T-helper 2 cell treated with Interferon-gamma antibody and Interleukin-4, amounts not matched to agents 5 μg/mL and 100 μg/mL, for 36 hours (primary cell): ENCODE measurements at regions not wholly inside any gene's neighbourhood (a gene's known extent, or its start where the extent isn't known, plus 50 kb on each side); places are given as distances from the start of the nearest gene placed in this dataset.

Source experiments
- DNase-seq: peaks from one replicate; pipeline ENCODE4 v3.0.0; 2021; ENCODE audit warnings: low spot score
- H3K27ac Mint-ChIP-seq: one replicate; pipeline ENCODE4 v1.8.0; 2021; ENCODE audit warnings: mild to moderate bottlenecking, mixed read lengths
- H3K27me3 Mint-ChIP-seq: one replicate; pipeline ENCODE4 v1.8.0; 2021; ENCODE audit warnings: low read depth, mixed read lengths
- H3K36me3 Mint-ChIP-seq: one replicate; pipeline ENCODE4 v1.8.0; 2021; ENCODE audit warnings: low read depth, mixed read lengths
- H3K4me1 Mint-ChIP-seq: one replicate; pipeline ENCODE4 v1.8.0; 2021; ENCODE audit warnings: low read depth, mixed read lengths
- H3K4me3 Mint-ChIP-seq: one replicate; pipeline ENCODE4 v1.8.0; 2022; ENCODE audit warnings: mild to moderate bottlenecking, moderate library complexity, mixed read lengths
- H3K9me3 Mint-ChIP-seq: one replicate; pipeline ENCODE4 v1.8.0; 2021; ENCODE audit warnings: mixed read lengths

GRCh38 chr2:2771721-2772411 is 440.8 kb upstream of the MYT1L start:
- no peaks in the 10 kb centered on the region for H3K27me3 Mint-ChIP-seq
- H3K9me3 Mint-ChIP-seq: no peaks in the 10 kb centered on the region
- H3K4me3 Mint-ChIP-seq: no peak overlapping the region
- no peaks in the 10 kb centered on the region for H3K4me1 Mint-ChIP-seq
- H3K27ac Mint-ChIP-seq: no peak overlapping the region
- no peak for DNase-seq
- no peaks in the 10 kb centered on the region for H3K36me3 Mint-ChIP-seq

DNA sequence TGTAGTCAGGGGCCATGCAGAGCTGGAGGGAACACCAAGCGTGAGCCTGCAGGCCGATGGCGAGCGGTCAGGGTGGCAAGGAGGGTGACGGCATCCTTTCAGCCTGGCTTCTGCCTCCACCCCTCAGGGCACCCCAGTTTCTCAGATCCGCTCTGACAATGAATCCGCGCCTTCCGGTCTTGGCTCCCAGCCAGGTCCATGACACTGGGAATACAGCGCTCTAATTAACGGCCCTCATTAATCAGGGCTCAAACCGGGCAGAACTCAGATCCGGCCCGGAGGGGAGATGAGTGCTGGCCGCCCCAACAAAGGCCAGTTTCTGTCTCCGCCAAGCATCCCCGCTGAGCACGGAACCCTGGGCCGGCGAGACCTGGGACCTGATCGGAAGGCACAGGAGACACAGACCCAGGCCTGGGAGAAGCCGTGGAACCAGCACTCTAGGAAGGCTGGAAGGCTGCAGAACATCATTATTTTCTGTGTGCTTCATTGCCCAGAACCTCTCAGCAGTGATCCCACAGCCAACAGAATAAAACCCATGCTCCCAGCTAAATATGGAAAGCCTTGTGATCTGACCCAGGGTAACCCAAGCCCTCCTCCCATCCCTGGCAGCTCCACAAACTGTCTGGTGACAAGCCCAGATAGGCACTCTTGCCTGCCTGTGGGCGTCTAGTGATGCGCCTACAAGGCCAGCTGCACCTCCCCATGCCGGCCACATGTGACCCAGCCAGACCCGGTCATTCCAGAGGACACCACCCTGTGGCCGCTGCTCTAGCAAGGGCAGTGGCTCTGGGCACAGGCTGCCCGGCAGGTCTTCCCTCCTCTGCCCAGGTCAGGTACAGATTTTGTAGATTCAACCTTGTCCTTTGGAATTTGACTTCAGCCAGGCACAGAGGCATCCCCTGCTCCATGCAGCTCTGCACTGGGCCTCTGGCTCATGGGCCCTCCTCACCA is 438.7 kb upstream of the MYT1L start:
- Mint-ChIP-seq H3K27me3 (no peaks in the 10 kb centered on the region), H3K4me3 (no peak overlapping the region), H3K4me1 (no peaks in the 10 kb centered on the region), H3K36me3 (no peaks in the 10 kb centered on the region), H3K9me3 (no peaks in the 10 kb centered on the region), H3K27ac (no peak overlapping the region)
- no peak for DNase-seq

DNA sequence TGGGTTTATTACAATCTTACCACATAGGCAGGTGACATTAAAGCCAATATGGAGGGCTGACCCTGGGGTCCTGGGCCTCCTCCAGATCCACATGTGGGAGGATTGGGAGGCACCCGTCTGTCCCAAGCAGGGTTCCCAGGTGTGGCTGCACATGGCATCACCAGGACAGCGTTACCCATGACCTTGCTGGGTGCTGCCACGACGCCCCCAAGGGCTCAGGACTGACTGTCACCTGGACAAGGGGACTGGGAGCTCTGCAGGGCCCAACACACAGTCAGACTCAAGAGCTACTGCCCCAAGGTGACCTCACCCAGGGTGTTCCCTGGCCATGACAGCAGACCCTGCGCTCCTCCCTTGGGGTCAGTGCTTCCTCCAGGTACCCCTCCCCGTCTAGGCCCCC is 437.4 kb upstream of the MYT1L start:
- H3K36me3 Mint-ChIP-seq: no peaks in the 10 kb centered on the region
- no peak for DNase-seq
- no peaks in the 10 kb centered on the region for H3K27me3 Mint-ChIP-seq
- H3K27ac Mint-ChIP-seq: no peak overlapping the region
- no peaks in the 10 kb centered on the region for H3K4me1 Mint-ChIP-seq
- H3K9me3 Mint-ChIP-seq: no peaks in the 10 kb centered on the region
- H3K4me3 Mint-ChIP-seq: no peak overlapping the region

- Mint-ChIP-seq H3K4me1 (no peaks in the 10 kb centered on the region), H3K36me3 (no peaks in the 10 kb centered on the region), H3K27me3 (no peaks in the 10 kb centered on the region), H3K9me3 (no peaks in the 10 kb centered on the region), H3K27ac (peak overlapping the region; percentile 21), H3K4me3 (no peak overlapping the region)
- DNase-seq: no peak
Observed at GRCh38 chr2:2767837-2768236, 436.8 kb upstream of the MYT1L start.

DNA sequence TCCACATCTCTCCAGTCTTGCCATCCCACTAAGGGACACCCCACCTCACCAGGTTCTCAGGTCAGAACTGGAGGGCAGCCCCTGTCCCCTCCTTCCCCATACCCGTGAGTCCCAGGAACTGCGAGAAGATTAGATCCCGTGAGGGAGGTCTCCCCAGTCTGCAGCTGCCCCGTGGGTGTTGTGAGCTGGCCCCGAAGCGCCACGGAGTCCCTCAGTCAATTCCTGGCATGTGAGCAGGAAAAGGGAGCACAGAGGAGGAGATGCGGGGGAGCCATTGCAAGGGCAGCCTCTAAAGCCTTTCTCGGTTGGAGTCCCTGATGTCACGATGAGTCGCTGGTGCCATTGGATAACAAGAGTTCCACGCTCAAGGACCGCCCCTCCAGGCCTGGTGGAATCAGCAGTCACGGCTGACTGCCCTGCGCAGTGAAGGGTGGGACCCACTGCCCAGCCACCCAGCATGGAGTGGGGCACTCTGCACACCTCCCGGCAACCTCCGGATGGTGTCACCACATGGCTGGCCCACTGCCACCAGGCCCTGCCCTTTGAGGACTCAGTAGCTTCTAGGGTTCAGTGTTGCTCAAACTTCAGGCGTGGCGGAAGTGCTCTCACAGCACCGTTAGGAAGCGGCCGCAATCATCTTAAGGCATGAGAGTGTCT is 434.9 kb upstream of the MYT1L start:
- no peaks in the 10 kb centered on the region for H3K36me3 Mint-ChIP-seq

GRCh38 chr2:2765176-2765800 is 434.2 kb upstream of the MYT1L start:
- no peak overlapping the region for H3K4me3 Mint-ChIP-seq
- no peaks in the 10 kb centered on the region for H3K27me3 Mint-ChIP-seq
- no peaks in the 10 kb centered on the region for H3K4me1 Mint-ChIP-seq
- no peaks in the 10 kb centered on the region for H3K9me3 Mint-ChIP-seq
- no peak overlapping the region for H3K27ac Mint-ChIP-seq
- DNase-seq: no peak
- H3K36me3 Mint-ChIP-seq: no peaks in the 10 kb centered on the region

More for the DNA sequence above, 434.9 kb upstream of the MYT1L start:
- Mint-ChIP-seq H3K4me3 (no peak overlapping the region), H3K27me3 (no peaks in the 10 kb centered on the region), H3K4me1 (no peaks in the 10 kb centered on the region), H3K27ac (no peak overlapping the region), H3K9me3 (no peaks in the 10 kb centered on the region)
- no peak for DNase-seq

DNA sequence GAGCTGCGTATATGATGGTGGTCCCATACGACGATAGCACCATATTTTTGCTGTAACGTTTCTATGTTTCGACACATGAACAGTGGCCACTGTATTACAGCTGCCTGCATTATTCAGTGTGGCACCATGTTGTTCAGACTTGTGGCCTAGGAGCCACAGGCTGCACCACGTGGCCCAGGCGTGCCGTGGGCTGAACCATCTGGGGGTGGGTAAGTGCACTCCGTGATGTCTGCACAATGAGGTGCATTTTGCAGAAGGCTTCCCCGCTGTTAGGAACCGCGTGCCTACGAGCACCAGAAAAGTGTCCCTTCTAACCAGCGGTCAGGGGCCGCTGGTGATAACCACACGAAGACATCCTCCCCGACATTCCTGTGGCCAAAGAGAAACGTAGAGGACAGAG is 433.7 kb upstream of the MYT1L start:
- DNase-seq: no peak
- Mint-ChIP-seq H3K9me3 (no peaks in the 10 kb centered on the region), H3K27ac (no peak overlapping the region)

DNA sequence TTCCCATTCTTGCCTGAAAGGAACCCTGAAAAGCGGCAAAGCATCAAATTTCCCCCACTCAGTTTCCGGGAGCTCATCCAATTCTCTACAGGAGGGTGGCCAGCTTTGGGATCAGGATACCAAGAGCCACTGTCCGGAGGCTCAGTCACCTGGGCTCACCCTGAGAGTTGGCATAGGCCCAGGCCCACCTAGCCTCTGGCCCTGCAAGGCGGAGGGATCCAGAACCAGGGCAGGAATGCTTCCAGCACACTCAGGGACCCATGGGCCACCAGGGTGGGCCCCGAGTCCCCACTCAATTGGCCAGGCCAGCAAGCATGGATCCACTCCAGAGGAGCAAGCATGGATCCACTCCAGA is 432.9 kb upstream of the MYT1L start:
- Mint-ChIP-seq H3K9me3 (no peaks in the 10 kb centered on the region), H3K4me3 (no peak overlapping the region), H3K27me3 (no peaks in the 10 kb centered on the region), H3K4me1 (no peaks in the 10 kb centered on the region), H3K27ac (no peak overlapping the region), H3K36me3 (no peaks in the 10 kb centered on the region)
- no peak for DNase-seq

More for the DNA sequence above, 433.7 kb upstream of the MYT1L start:
- H3K4me1 Mint-ChIP-seq: no peaks in the 10 kb centered on the region
- no peaks in the 10 kb centered on the region for H3K36me3 Mint-ChIP-seq
- no peak overlapping the region for H3K4me3 Mint-ChIP-seq
- H3K27me3 Mint-ChIP-seq: no peaks in the 10 kb centered on the region

GRCh38 chr2:2763351-2764000 is 432.4 kb upstream of the MYT1L start:
- no peaks in the 10 kb centered on the region for H3K27me3 Mint-ChIP-seq
- H3K36me3 Mint-ChIP-seq: no peaks in the 10 kb centered on the region
- no peaks in the 10 kb centered on the region for H3K9me3 Mint-ChIP-seq
- no peak for DNase-seq
- no peak overlapping the region for H3K4me3 Mint-ChIP-seq
- H3K4me1 Mint-ChIP-seq: no peaks in the 10 kb centered on the region
- no peak overlapping the region for H3K27ac Mint-ChIP-seq

DNA sequence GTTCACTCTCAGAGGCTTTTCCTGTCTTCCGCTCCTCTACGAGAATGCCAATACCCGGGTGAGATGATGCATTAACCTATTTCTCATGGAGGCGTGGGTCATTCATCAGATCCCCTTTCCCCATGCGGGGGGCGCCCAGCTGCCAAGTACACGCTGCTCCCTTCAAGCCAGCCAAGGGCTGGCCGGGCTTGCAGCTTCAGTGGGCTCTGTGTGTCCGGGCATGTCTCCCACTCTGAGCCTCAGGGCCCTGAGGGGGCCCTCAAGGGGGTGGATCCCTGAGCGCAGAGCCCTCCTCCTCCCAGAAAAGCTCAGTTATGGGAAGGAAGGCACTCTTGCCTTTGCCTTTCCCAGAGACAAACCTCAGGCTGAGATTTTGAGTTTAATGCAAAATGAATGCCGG is 431.8 kb upstream of the MYT1L start:
- Mint-ChIP-seq H3K9me3 (no peaks in the 10 kb centered on the region), H3K4me3 (no peak overlapping the region), H3K27me3 (no peaks in the 10 kb centered on the region), H3K27ac (no peak overlapping the region), H3K36me3 (no peaks in the 10 kb centered on the region), H3K4me1 (no peaks in the 10 kb centered on the region)
- DNase-seq: no peak

DNA sequence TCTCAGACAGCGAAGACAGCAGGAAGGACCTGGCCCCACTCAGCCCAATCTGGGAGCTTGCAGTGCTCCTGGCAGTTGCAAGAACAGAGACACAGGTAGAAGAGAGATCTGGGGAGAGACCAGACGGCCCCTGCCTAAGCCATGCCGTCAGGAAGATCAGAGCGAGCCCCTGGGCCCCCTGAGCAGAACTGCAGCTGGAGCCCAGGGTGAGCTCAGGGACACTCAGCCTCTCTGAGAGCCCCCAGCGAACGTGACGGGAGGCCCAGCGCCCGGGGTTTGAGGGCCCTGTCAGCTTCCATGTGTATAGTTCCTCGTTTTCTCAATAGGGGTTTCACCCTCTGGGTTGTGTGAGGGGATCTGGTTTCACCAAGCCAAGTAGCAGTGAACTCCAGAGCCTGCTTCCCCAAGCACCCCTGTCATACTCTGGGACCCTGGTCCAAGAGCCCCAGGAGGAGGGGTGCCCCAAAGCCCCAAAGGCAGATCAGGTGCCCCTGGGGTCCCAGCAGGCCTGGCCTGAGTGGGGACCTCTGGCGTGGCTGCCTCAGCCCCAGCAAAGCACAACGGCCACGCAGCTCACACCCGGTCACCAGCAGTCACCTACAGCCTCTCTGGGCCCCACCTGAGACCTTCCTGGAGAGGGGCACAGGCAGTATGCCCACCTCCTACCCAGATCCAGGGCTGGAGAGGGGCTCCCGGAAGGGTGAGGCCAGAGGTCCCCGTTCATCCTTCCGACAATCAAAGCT is 431.3 kb upstream of the MYT1L start:
- Mint-ChIP-seq H3K4me1 (no peaks in the 10 kb centered on the region), H3K36me3 (no peaks in the 10 kb centered on the region), H3K9me3 (no peaks in the 10 kb centered on the region), H3K27ac (no peak overlapping the region), H3K27me3 (no peaks in the 10 kb centered on the region), H3K4me3 (no peak overlapping the region)
- no peak for DNase-seq

- Mint-ChIP-seq H3K27ac (no peak overlapping the region), H3K27me3 (no peaks in the 10 kb centered on the region), H3K4me3 (no peak overlapping the region), H3K36me3 (no peaks in the 10 kb centered on the region), H3K4me1 (no peaks in the 10 kb centered on the region), H3K9me3 (peaks cover under 1% of the 10 kb centered on the region)
- DNase-seq: no peak
Observed at GRCh38 chr2:2758793-2759367, 427.8 kb upstream of the MYT1L start.

- no peak for DNase-seq
- Mint-ChIP-seq H3K9me3 (peaks cover 11% of the 10 kb centered on the region), H3K4me1 (no peaks in the 10 kb centered on the region), H3K4me3 (no peak overlapping the region), H3K27me3 (no peaks in the 10 kb centered on the region), H3K27ac (no peak overlapping the region), H3K36me3 (no peaks in the 10 kb centered on the region)
Observed at GRCh38 chr2:2757764-2758163, 426.7 kb upstream of the MYT1L start.
